ENCODE measurements at regions not wholly inside any gene's neighbourhood (a gene's known extent, or its start where the extent isn't known, plus 50 kb on each side); places are given as distances from the start of the nearest gene placed in this dataset.
"Not testable (repeated sequence)": the region's sequence is repeated elsewhere in the genome, so short reads cannot be mapped to it uniquely, and the experiment has no call there.

- Histone ChIP-seq H3K4ac (ENCODE audit: low read depth, low read length) (no peak overlapping the region), H3K79me1 (ENCODE audit: low read length) (no peaks in the 10 kb centered on the region), H3K27me3 (ENCODE audit: insufficient read depth, low read length, poor library complexity) (no peaks in the 10 kb centered on the region), H3K18ac (ENCODE audit: low read length) (no peak overlapping the region), H3K4me1 (ENCODE audit: control insufficient read depth, low read depth, low read length) (no peaks in the 10 kb centered on the region), H3K56ac (ENCODE audit: low read length) (no peak overlapping the region), H4K5ac (ENCODE audit: low read length) (no peak overlapping the region), H3K79me2 (ENCODE audit: control insufficient read depth, insufficient read depth, low read length) (no peaks in the 10 kb centered on the region), H2BK15ac (replicated peaks; ENCODE audit: low read depth) (no peak overlapping the region), H2BK5ac (ENCODE audit: low read length) (no peak overlapping the region), H3K9ac (ENCODE audit: low read length) (no peak overlapping the region), H4K8ac (ENCODE audit: low read depth, low read length) (no peak overlapping the region), H2AK5ac (ENCODE audit: low read length) (no peak overlapping the region), H3K36me3 (ENCODE audit: control insufficient read depth, insufficient read depth, low read length) (no peaks in the 10 kb centered on the region), H3K4me2 (ENCODE audit: low read length) (no peak overlapping the region), H3K23ac (ENCODE audit: low read length) (no peak overlapping the region), H2BK120ac (ENCODE audit: low read depth, low read length) (no peak overlapping the region), H3K4me3 (ENCODE audit: low read length) (no peak overlapping the region), H3K27ac (ENCODE audit: low read depth, low read length) (no peak overlapping the region)
- no CpG with 5 or more reads among the region's 2 CpGs for WGBS (ENCODE audit: extremely low coverage, insufficient coverage, low lambda C conversion rate)
- DNase-seq = peak; percentile 52
Observed at GRCh38 chr5:159682623-159683022, 233.7 kb upstream of the ADRA1B start.

DNA sequence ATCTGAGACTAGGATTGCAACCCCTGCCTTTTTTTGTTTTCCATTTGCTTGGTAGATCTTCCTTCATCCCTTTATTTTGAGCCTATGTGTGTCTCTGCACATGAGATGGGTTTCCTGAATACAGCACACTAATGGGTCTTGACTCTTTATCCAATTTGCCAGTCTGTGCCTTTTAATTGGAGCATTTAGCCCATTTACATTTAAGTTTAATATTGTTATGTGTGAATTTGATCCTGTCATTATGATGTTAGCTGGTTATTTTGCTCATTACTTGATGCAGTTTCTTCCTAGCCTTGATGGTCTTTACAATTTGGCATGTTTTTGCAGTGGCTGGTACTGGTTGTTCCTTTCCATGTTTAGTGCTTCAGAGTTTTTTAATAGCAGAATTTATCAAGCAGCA, 228.4 kb upstream of the ADRA1B start:
- not testable (repeated sequence) for DNase-seq; H3K18ac ChIP-seq (ENCODE audit: low read length); H2BK120ac ChIP-seq (ENCODE audit: low read depth, low read length)

GRCh38 chr5:159695741-159696294, 220.5 kb upstream of the ADRA1B start:
- Histone ChIP-seq H3K56ac (ENCODE audit: low read length) (no peak overlapping the region), H2AK5ac (ENCODE audit: low read length) (no peak overlapping the region), H2BK120ac (ENCODE audit: low read depth, low read length) (no peak overlapping the region), H3K4me3 (ENCODE audit: low read length) (no peak overlapping the region), H3K4me1 (ENCODE audit: control insufficient read depth, low read depth, low read length) (no peaks in the 10 kb centered on the region), H3K23ac (ENCODE audit: low read length) (no peak overlapping the region), H3K9ac (ENCODE audit: low read length) (no peak overlapping the region), H3K27ac (ENCODE audit: low read depth, low read length) (no peak overlapping the region), H3K18ac (ENCODE audit: low read length) (no peak overlapping the region), H4K5ac (ENCODE audit: low read length) (no peak overlapping the region), H3K27me3 (ENCODE audit: insufficient read depth, low read length, poor library complexity) (no peaks in the 10 kb centered on the region), H3K79me2 (ENCODE audit: control insufficient read depth, insufficient read depth, low read length) (no peaks in the 10 kb centered on the region), H3K79me1 (ENCODE audit: low read length) (no peaks in the 10 kb centered on the region), H3K36me3 (ENCODE audit: control insufficient read depth, insufficient read depth, low read length) (no peaks in the 10 kb centered on the region), H4K8ac (ENCODE audit: low read depth, low read length) (no peak overlapping the region), H3K4me2 (ENCODE audit: low read length) (no peak overlapping the region), H2BK15ac (replicated peaks; ENCODE audit: low read depth) (no peak overlapping the region), H3K4ac (ENCODE audit: low read depth, low read length) (no peak overlapping the region), H2BK5ac (ENCODE audit: low read length) (no peak overlapping the region)
- DNase-seq = peak; percentile 31
- no CpG with 5 or more reads among the region's 5 CpGs for WGBS (ENCODE audit: extremely low coverage, insufficient coverage, low lambda C conversion rate)

More for the DNA sequence above, 228.4 kb upstream of the ADRA1B start:
- H2BK5ac ChIP-seq (ENCODE audit: low read length); H3K79me1 ChIP-seq (ENCODE audit: low read length); H3K9ac ChIP-seq (ENCODE audit: low read length); H3K36me3 ChIP-seq (ENCODE audit: control insufficient read depth, insufficient read depth, low read length); H3K79me2 ChIP-seq (ENCODE audit: control insufficient read depth, insufficient read depth, low read length); H2BK15ac ChIP-seq (replicated peaks; ENCODE audit: low read depth); H4K5ac ChIP-seq (ENCODE audit: low read length); H3K27me3 ChIP-seq (ENCODE audit: insufficient read depth, low read length, poor library complexity); H3K56ac ChIP-seq (ENCODE audit: low read length); H2AK5ac ChIP-seq (ENCODE audit: low read length); H3K4me1 ChIP-seq (ENCODE audit: control insufficient read depth, low read depth, low read length); H3K23ac ChIP-seq (ENCODE audit: low read length); H3K27ac ChIP-seq (ENCODE audit: low read depth, low read length); H3K4me2 ChIP-seq (ENCODE audit: low read length); H3K4ac ChIP-seq (ENCODE audit: low read depth, low read length); H4K8ac ChIP-seq (ENCODE audit: low read depth, low read length); H3K4me3 ChIP-seq (ENCODE audit: low read length): not testable (repeated sequence)

- Histone ChIP-seq H3K56ac (ENCODE audit: low read length) (no peak overlapping the region), H3K18ac (ENCODE audit: low read length) (no peak overlapping the region), H3K27me3 (ENCODE audit: insufficient read depth, low read length, poor library complexity) (no peaks in the 10 kb centered on the region), H3K79me1 (ENCODE audit: low read length) (no peaks in the 10 kb centered on the region), H3K9ac (ENCODE audit: low read length) (no peak overlapping the region), H2BK15ac (replicated peaks; ENCODE audit: low read depth) (no peak overlapping the region), H3K4me1 (ENCODE audit: control insufficient read depth, low read depth, low read length) (no peaks in the 10 kb centered on the region), H3K23ac (ENCODE audit: low read length) (no peak overlapping the region), H3K4me3 (ENCODE audit: low read length) (no peak overlapping the region), H3K4ac (ENCODE audit: low read depth, low read length) (no peak overlapping the region), H3K27ac (ENCODE audit: low read depth, low read length) (no peak overlapping the region), H3K4me2 (ENCODE audit: low read length) (no peak overlapping the region), H3K36me3 (ENCODE audit: control insufficient read depth, insufficient read depth, low read length) (no peaks in the 10 kb centered on the region), H3K79me2 (ENCODE audit: control insufficient read depth, insufficient read depth, low read length) (no peaks in the 10 kb centered on the region), H4K8ac (ENCODE audit: low read depth, low read length) (no peak overlapping the region), H2BK120ac (ENCODE audit: low read depth, low read length) (no peak overlapping the region), H2AK5ac (ENCODE audit: low read length) (no peak overlapping the region), H2BK5ac (ENCODE audit: low read length) (no peak overlapping the region), H4K5ac (ENCODE audit: low read length) (no peak overlapping the region)
- DNase-seq = no peak
Observed at GRCh38 chr5:159697530-159697929, 218.8 kb upstream of the ADRA1B start.

DNA sequence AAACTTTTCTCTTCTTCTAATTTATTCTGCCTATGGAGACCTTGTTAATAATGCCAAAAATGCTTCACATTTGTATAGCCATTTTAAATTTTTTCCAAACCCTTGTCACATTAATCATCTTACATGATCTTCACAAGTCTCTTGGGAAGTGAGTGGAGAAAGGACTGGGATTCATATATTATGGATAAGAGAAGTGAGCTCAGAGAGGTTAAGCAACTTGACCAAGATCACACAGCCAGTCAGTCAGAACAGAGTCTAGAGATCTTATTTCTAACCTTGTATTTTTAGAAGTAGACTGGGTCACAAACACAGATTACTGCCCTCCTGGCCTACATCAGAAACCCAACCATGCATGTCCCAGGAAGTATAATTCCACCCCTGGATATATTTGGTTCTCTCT, 218.0 kb upstream of the ADRA1B start:
- H3K4me2 ChIP-seq (ENCODE audit: low read length) = no peak overlapping the region
- H3K23ac ChIP-seq (ENCODE audit: low read length) = no peak overlapping the region
- no peak overlapping the region for H2BK120ac ChIP-seq (ENCODE audit: low read depth, low read length)
- H3K36me3 ChIP-seq (ENCODE audit: control insufficient read depth, insufficient read depth, low read length) = no peaks in the 10 kb centered on the region
- no peak overlapping the region for H2BK5ac ChIP-seq (ENCODE audit: low read length)
- H2BK15ac ChIP-seq (replicated peaks; ENCODE audit: low read depth) = no peak overlapping the region
- H3K27me3 ChIP-seq (ENCODE audit: insufficient read depth, low read length, poor library complexity) = no peaks in the 10 kb centered on the region
- H3K56ac ChIP-seq (ENCODE audit: low read length) = no peak overlapping the region
- no peak overlapping the region for H3K4me3 ChIP-seq (ENCODE audit: low read length)
- no peak overlapping the region for H4K5ac ChIP-seq (ENCODE audit: low read length)
- no peaks in the 10 kb centered on the region for H3K4me1 ChIP-seq (ENCODE audit: control insufficient read depth, low read depth, low read length)
- no peak overlapping the region for H2AK5ac ChIP-seq (ENCODE audit: low read length)
- H3K9ac ChIP-seq (ENCODE audit: low read length) = no peak overlapping the region
- H3K18ac ChIP-seq (ENCODE audit: low read length) = no peak overlapping the region
- no peaks in the 10 kb centered on the region for H3K79me1 ChIP-seq (ENCODE audit: low read length)
- H4K8ac ChIP-seq (ENCODE audit: low read depth, low read length) = no peak overlapping the region
- H3K4ac ChIP-seq (ENCODE audit: low read depth, low read length) = no peak overlapping the region
- no peaks in the 10 kb centered on the region for H3K79me2 ChIP-seq (ENCODE audit: control insufficient read depth, insufficient read depth, low read length)
- no peak overlapping the region for H3K27ac ChIP-seq (ENCODE audit: low read depth, low read length)
- DNase-seq = no peak

DNA sequence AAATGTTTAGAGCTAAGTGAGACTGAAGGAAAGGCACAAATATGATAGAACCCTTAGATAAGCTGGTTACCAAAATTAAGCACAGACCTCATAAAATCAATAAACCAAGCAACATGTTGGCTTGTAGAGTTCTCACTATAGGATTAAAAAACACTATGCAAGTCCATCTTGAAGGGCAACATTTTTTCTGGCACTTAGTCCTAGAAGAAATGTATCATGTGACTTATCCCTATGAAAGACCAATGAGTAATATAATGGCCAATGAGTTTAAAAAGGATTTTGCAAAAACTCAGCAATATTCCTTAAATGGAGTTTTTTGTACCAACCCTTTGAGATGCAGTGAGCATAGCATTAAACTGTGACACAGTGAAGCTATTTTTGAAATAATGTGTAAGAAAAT, 216.3 kb upstream of the ADRA1B start:
- Histone ChIP-seq H4K8ac (ENCODE audit: low read depth, low read length) (no peak overlapping the region), H3K4me3 (ENCODE audit: low read length) (no peak overlapping the region), H3K18ac (ENCODE audit: low read length) (no peak overlapping the region), H4K5ac (ENCODE audit: low read length) (no peak overlapping the region), H3K56ac (ENCODE audit: low read length) (no peak overlapping the region), H3K79me2 (ENCODE audit: control insufficient read depth, insufficient read depth, low read length) (no peaks in the 10 kb centered on the region), H2AK5ac (ENCODE audit: low read length) (no peak overlapping the region), H2BK120ac (ENCODE audit: low read depth, low read length) (no peak overlapping the region), H3K23ac (ENCODE audit: low read length) (no peak overlapping the region), H3K79me1 (ENCODE audit: low read length) (no peaks in the 10 kb centered on the region), H3K27me3 (ENCODE audit: insufficient read depth, low read length, poor library complexity) (no peaks in the 10 kb centered on the region), H3K4me2 (ENCODE audit: low read length) (no peak overlapping the region), H2BK5ac (ENCODE audit: low read length) (no peak overlapping the region), H2BK15ac (replicated peaks; ENCODE audit: low read depth) (no peak overlapping the region), H3K4me1 (ENCODE audit: control insufficient read depth, low read depth, low read length) (no peaks in the 10 kb centered on the region), H3K36me3 (ENCODE audit: control insufficient read depth, insufficient read depth, low read length) (no peaks in the 10 kb centered on the region), H3K4ac (ENCODE audit: low read depth, low read length) (no peak overlapping the region), H3K27ac (ENCODE audit: low read depth, low read length) (no peak overlapping the region), H3K9ac (ENCODE audit: low read length) (no peak overlapping the region)
- no peak for DNase-seq
